Nephron progenitor cell (in vitro differentiated cells): ENCODE measurements at regions not wholly inside any gene's neighbourhood (a gene's known extent, or its start where the extent isn't known, plus 50 kb on each side); places are given as distances from the start of the nearest gene placed in this dataset.
A peak's percentile ranks its signal among the peaks of the same experiment; 100 is the strongest.

Experiments
- DNase-seq: peaks from one replicate; pipeline ENCODE4 v3.0.0; 2021
- H3K27ac Mint-ChIP-seq: 2 replicates; pipeline ENCODE4 v1.8.0; 2021; ENCODE audit warnings: mild to moderate bottlenecking, moderate library complexity, mixed read lengths
- H3K27me3 Mint-ChIP-seq: 2 replicates; pipeline ENCODE4 v1.8.0; 2021; ENCODE audit warnings: mild to moderate bottlenecking, low read depth, mixed read lengths; ENCODE audit not compliant: poor library complexity
- H3K36me3 Mint-ChIP-seq: 2 replicates; pipeline ENCODE4 v1.8.0; 2021; ENCODE audit warnings: low read depth, mixed read lengths
- H3K4me1 Mint-ChIP-seq: 2 replicates; pipeline ENCODE4 v1.8.0; 2021; ENCODE audit warnings: mixed read lengths
- H3K4me3 Mint-ChIP-seq: 2 replicates; pipeline ENCODE4 v1.8.0; 2021; ENCODE audit warnings: mild to moderate bottlenecking, moderate library complexity, mixed read lengths
- H3K9me3 Mint-ChIP-seq: 2 replicates; pipeline ENCODE4 v1.8.0; 2021; ENCODE audit warnings: mild to moderate bottlenecking, moderate library complexity, mixed read lengths
- CTCF ChIP-seq: fragments of 200-600 bp; sonication (generic); IDR thresholded peaks from 2 replicates; pipeline ENCODE4 v1.5.0; 2021; ENCODE audit warnings: antibody characterized with exemption

- DNase-seq: no peak
- H3K9me3 Mint-ChIP-seq: peaks cover 81% of the 10 kb centered on the region
- H3K4me1 Mint-ChIP-seq: no peaks in the 10 kb centered on the region
- H3K36me3 Mint-ChIP-seq: peaks cover 4% of the 10 kb centered on the region
- no peak overlapping the region for H3K4me3 Mint-ChIP-seq
- no peaks in the 10 kb centered on the region for H3K27me3 Mint-ChIP-seq
- H3K27ac Mint-ChIP-seq: no peak overlapping the region
- TF ChIP-seq CTCF: no peak
These were observed 216.9 kb upstream of the ALG10B start for GRCh38 chr12:38099686-38100085.

- no peak for DNase-seq
- H3K27ac Mint-ChIP-seq: no peak overlapping the region
- peaks cover 90% of the 10 kb centered on the region for H3K9me3 Mint-ChIP-seq
- no peaks in the 10 kb centered on the region for H3K27me3 Mint-ChIP-seq
- no peaks in the 10 kb centered on the region for H3K4me1 Mint-ChIP-seq
- no peak overlapping the region for H3K4me3 Mint-ChIP-seq
- peaks cover 4% of the 10 kb centered on the region for H3K36me3 Mint-ChIP-seq
- TF ChIP-seq CTCF: no peak
These were observed 214.8 kb upstream of the ALG10B start for GRCh38 chr12:38101753-38102152.

- H3K9me3 Mint-ChIP-seq: peaks cover 88% of the 10 kb centered on the region
- H3K36me3 Mint-ChIP-seq: peaks cover 4% of the 10 kb centered on the region
- no peaks in the 10 kb centered on the region for H3K27me3 Mint-ChIP-seq
- no peak for TF ChIP-seq CTCF
- no peak overlapping the region for H3K27ac Mint-ChIP-seq
- no peak for DNase-seq
- H3K4me3 Mint-ChIP-seq: no peak overlapping the region
- H3K4me1 Mint-ChIP-seq: no peaks in the 10 kb centered on the region
These were observed 214.4 kb upstream of the ALG10B start for GRCh38 chr12:38102197-38102596.

GRCh38 chr12:38110026-38110699 lies 206.4 kb upstream of the ALG10B start:
- peaks cover 86% of the 10 kb centered on the region for H3K9me3 Mint-ChIP-seq
- no peaks in the 10 kb centered on the region for H3K4me1 Mint-ChIP-seq
- no peak for TF ChIP-seq CTCF
- no peak for DNase-seq
- H3K27me3 Mint-ChIP-seq: no peaks in the 10 kb centered on the region
- no peak overlapping the region for H3K27ac Mint-ChIP-seq
- H3K4me3 Mint-ChIP-seq: no peak overlapping the region
- no peaks in the 10 kb centered on the region for H3K36me3 Mint-ChIP-seq

GRCh38 chr12:38113991-38114390 lies 202.6 kb upstream of the ALG10B start:
- TF ChIP-seq CTCF: no peak
- H3K27ac Mint-ChIP-seq: no peak overlapping the region
- H3K4me3 Mint-ChIP-seq: no peak overlapping the region
- DNase-seq: no peak
- no peaks in the 10 kb centered on the region for H3K27me3 Mint-ChIP-seq
- H3K36me3 Mint-ChIP-seq: peaks cover 7% of the 10 kb centered on the region
- peaks cover 90% of the 10 kb centered on the region for H3K9me3 Mint-ChIP-seq
- H3K4me1 Mint-ChIP-seq: no peaks in the 10 kb centered on the region

- Mint-ChIP-seq H3K36me3 (peaks cover 7% of the 10 kb centered on the region), H3K27ac (peak overlapping the region; percentile 86), H3K9me3 (peaks cover 97% of the 10 kb centered on the region), H3K27me3 (no peaks in the 10 kb centered on the region), H3K4me3 (no peak overlapping the region), H3K4me1 (no peaks in the 10 kb centered on the region)
- TF ChIP-seq CTCF: no peak
- DNase-seq: no peak
These were observed 199.6 kb upstream of the ALG10B start for GRCh38 chr12:38116968-38117367.
